ENCODE measurements at regions not wholly inside any gene's neighbourhood (a gene's known extent, or its start where the extent isn't known, plus 50 kb on each side); places are given as distances from the start of the nearest gene placed in this dataset.

- no TSS peak for BruUV-seq (replicated peaks)
- ChIA-PET CTCF (no interaction called here), POLR2A (ENCODE audit: low non-redundant PET) (no interaction called here)
- Histone ChIP-seq H3K4me3 (ENCODE audit: low read depth, low read length, poor library complexity, severe bottlenecking) (no peak overlapping the region), H3K27me3 (replicated peaks; ENCODE audit: insufficient read depth, low read depth, low read length, poor library complexity) (no peaks in the 10 kb centered on the region), H3K27ac (ENCODE audit: low read depth, low read length, poor library complexity, severe bottlenecking) (no peak overlapping the region), H3K9me3 (ENCODE audit: low read depth, low read length, poor library complexity, severe bottlenecking) (no peaks in the 10 kb centered on the region), H3K4me1 (ENCODE audit: insufficient read depth, low read length, poor library complexity, severe bottlenecking) (no peaks in the 10 kb centered on the region), H3K36me3 (ENCODE audit: insufficient read depth, low read length, poor library complexity, severe bottlenecking) (no peaks in the 10 kb centered on the region)
- DNase-seq (ENCODE audit: low spot score): no peak
- intact Hi-C loops (cut with micrococcal nuclease; ENCODE audit: unreplicated experiment): no loop called here
- no peak for TF ChIP-seq CTCF (conservative IDR thresholded peaks at IDR 0.05; ENCODE audit: low read depth, low read length)
- no peak for TF ChIP-seq EZH2 (IDR thresholded peaks at IDR 0.05; ENCODE audit: borderline replicate concordance, low read depth, low read length, poor library complexity, severe bottlenecking)
Observed at GRCh38 chr7:17665029-17665428, 275.3 kb downstream of the SNX13 start.

DNA sequence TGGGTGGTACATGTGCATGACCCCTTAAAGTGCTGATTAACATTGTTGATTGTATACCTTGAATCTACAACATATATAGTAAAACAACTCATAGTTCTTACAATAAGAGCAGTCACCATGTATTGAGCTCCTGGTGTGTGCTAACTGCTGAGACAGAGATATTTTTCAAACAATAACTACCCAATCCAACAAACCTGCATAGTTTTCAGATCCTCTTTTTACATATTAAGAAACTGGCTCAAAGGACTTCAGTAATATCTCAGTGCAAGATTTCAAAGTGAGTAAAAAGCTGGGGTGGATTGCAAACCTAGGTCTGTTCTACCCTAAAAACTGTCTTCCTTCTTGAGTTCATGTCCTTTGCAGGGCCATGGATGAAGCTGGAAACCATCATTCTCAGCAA lies 272.2 kb downstream of the SNX13 start:
- ChIA-PET CTCF (no interaction called here), POLR2A (ENCODE audit: low non-redundant PET) (no interaction called here)
- H3K27me3 ChIP-seq (replicated peaks; ENCODE audit: insufficient read depth, low read depth, low read length, poor library complexity): no peaks in the 10 kb centered on the region
- no TSS peak for BruUV-seq (replicated peaks)
- intact Hi-C loops (cut with micrococcal nuclease; ENCODE audit: unreplicated experiment): no loop called here
- H3K36me3 ChIP-seq (ENCODE audit: insufficient read depth, low read length, poor library complexity, severe bottlenecking): no peaks in the 10 kb centered on the region
- no peaks in the 10 kb centered on the region for H3K4me1 ChIP-seq (ENCODE audit: insufficient read depth, low read length, poor library complexity, severe bottlenecking)
- no peak for TF ChIP-seq CTCF (conservative IDR thresholded peaks at IDR 0.05; ENCODE audit: low read depth, low read length)
- no peak for TF ChIP-seq EZH2 (IDR thresholded peaks at IDR 0.05; ENCODE audit: borderline replicate concordance, low read depth, low read length, poor library complexity, severe bottlenecking)
- DNase-seq (ENCODE audit: low spot score): no peak
- H3K4me3 ChIP-seq (ENCODE audit: low read depth, low read length, poor library complexity, severe bottlenecking): no peak overlapping the region
- H3K9me3 ChIP-seq (ENCODE audit: low read depth, low read length, poor library complexity, severe bottlenecking): no peaks in the 10 kb centered on the region
- H3K27ac ChIP-seq (ENCODE audit: low read depth, low read length, poor library complexity, severe bottlenecking): no peak overlapping the region

GRCh38 chr7:17669204-17669603 lies 271.1 kb downstream of the SNX13 start:
- TF ChIP-seq CTCF (conservative IDR thresholded peaks at IDR 0.05; ENCODE audit: low read depth, low read length): no peak
- TF ChIP-seq EZH2 (IDR thresholded peaks at IDR 0.05; ENCODE audit: borderline replicate concordance, low read depth, low read length, poor library complexity, severe bottlenecking): no peak
- H3K27me3 ChIP-seq (replicated peaks; ENCODE audit: insufficient read depth, low read depth, low read length, poor library complexity): no peaks in the 10 kb centered on the region
- H3K4me3 ChIP-seq (ENCODE audit: low read depth, low read length, poor library complexity, severe bottlenecking): no peak overlapping the region
- ChIA-PET POLR2A (ENCODE audit: low non-redundant PET) (no interaction called here), CTCF (no interaction called here)
- H3K36me3 ChIP-seq (ENCODE audit: insufficient read depth, low read length, poor library complexity, severe bottlenecking): no peaks in the 10 kb centered on the region
- BruUV-seq (replicated peaks): no TSS peak
- intact Hi-C loops (cut with micrococcal nuclease; ENCODE audit: unreplicated experiment): no loop called here
- DNase-seq (ENCODE audit: low spot score): no peak
- H3K4me1 ChIP-seq (ENCODE audit: insufficient read depth, low read length, poor library complexity, severe bottlenecking): no peaks in the 10 kb centered on the region
- no peak overlapping the region for H3K27ac ChIP-seq (ENCODE audit: low read depth, low read length, poor library complexity, severe bottlenecking)
- no peaks in the 10 kb centered on the region for H3K9me3 ChIP-seq (ENCODE audit: low read depth, low read length, poor library complexity, severe bottlenecking)
